Uterus (tissue), 3 donors: ENCODE measurements at regions not wholly inside any gene's neighbourhood (a gene's known extent, or its start where the extent isn't known, plus 50 kb on each side); places are given as distances from the start of the nearest gene placed in this dataset.

Experiments used
- DNase-seq, 2 donors: peaks; one replicate each; pipeline ENCODE4 v3.0.0-alpha.2; 2019 to 2020
- H3K27ac ChIP-seq, 2 donors: fragments of 200-600 bp; sonication (generic); 1 replicate in 1 of 2; 2 replicates in 1 of 2; pipeline ENCODE4 v1.5.1; 2016 to 2018
- H3K27me3 ChIP-seq, 2 donors: fragments of 200-600 bp; sonication (generic); one replicate each; pipeline ENCODE4 v1.5.1; 2018 to 2019; ENCODE audit warnings: control low read depth in 1 of 2
- H3K36me3 ChIP-seq, 2 donors: fragments of 200-600 bp; sonication (generic); one replicate each; pipeline ENCODE4 v1.5.1; 2019; ENCODE audit warnings: control low read depth in 1 of 2
- H3K4me1 ChIP-seq, 2 donors: fragments of 200-600 bp; sonication (generic); one replicate each; pipeline ENCODE4 v1.5.1; 2018 to 2019; ENCODE audit warnings: control low read depth in 1 of 2
- H3K4me3 ChIP-seq, 2 donors: fragments of 200-600 bp; sonication (generic); 1 replicate in 1 of 2; 2 replicates in 1 of 2; pipeline ENCODE4 v1.5.1; 2018 to 2019; ENCODE audit warnings: mild to moderate bottlenecking in 1 of 2
- H3K9me3 ChIP-seq, 2 donors: fragments of 200-600 bp; sonication (generic); one replicate each; pipeline ENCODE4 v1.5.1; 2019; ENCODE audit warnings: control low read depth in 1 of 2
- CTCF ChIP-seq, 4 experiments: fragments of 200-600 bp in 2 of 4; fragments of 450-650 bp in 2 of 4; sonication (generic) in 2 of 4; IDR thresholded peaks; one replicate each; pipeline ENCODE4 v1.5.1; 2016 to 2019; ENCODE audit warnings: antibody characterized with exemption in 4 of 4, mild to moderate bottlenecking in 2 of 4, moderate library complexity in 1 of 4
- POLR2A ChIP-seq, 2 donors: fragments of 450-650 bp; IDR thresholded peaks; one replicate each; pipeline ENCODE4 v1.6.1; 2016; ENCODE audit warnings: antibody characterized with exemption in 2 of 2, mild to moderate bottlenecking in 1 of 2, moderate library complexity in 1 of 2
- intact Hi-C: fragments of 100-400 bp; cut with DNase I; formaldehyde crosslinking; loops from one replicate; pipeline ENCODE4 v1.15.1; 2023; ENCODE audit warnings: low total_unique reads
- donor health status: DM: yes; HTN: yes; CAD: no.

- no peak overlapping the region for H3K4me3 ChIP-seq
- no peaks in the 10 kb centered on the region for H3K4me1 ChIP-seq
- no peaks in the 10 kb centered on the region for H3K27me3 ChIP-seq
- intact Hi-C loops, result no loop called here
- no peak for DNase-seq
- H3K27ac ChIP-seq, result no peak overlapping the region
- no peaks in the 10 kb centered on the region for H3K9me3 ChIP-seq
- no peak for TF ChIP-seq CTCF (IDR thresholded peaks at IDR 0.05)
- TF ChIP-seq POLR2A (IDR thresholded peaks at IDR 0.05), result no peak
- no peaks in the 10 kb centered on the region for H3K36me3 ChIP-seq
These were observed 542.4 kb upstream of the FAM241A start for GRCh38 chr4:111602848-111603247.

GRCh38 chr4:111605111-111605510, 540.1 kb upstream of the FAM241A start:
- intact Hi-C loops, result no loop called here
- H3K9me3 ChIP-seq, result no peaks in the 10 kb centered on the region
- H3K4me3 ChIP-seq, result no peak overlapping the region
- no peaks in the 10 kb centered on the region for H3K4me1 ChIP-seq
- TF ChIP-seq POLR2A (IDR thresholded peaks at IDR 0.05) (no peak), CTCF (IDR thresholded peaks at IDR 0.05) (no peak)
- no peaks in the 10 kb centered on the region for H3K36me3 ChIP-seq
- DNase-seq, result no peak
- H3K27ac ChIP-seq, result no peak overlapping the region
- H3K27me3 ChIP-seq, result no peaks in the 10 kb centered on the region

GRCh38 chr4:111610681-111611080, 534.6 kb upstream of the FAM241A start:
- DNase-seq, result no peak
- H3K36me3 ChIP-seq, result no peaks in the 10 kb centered on the region
- no peaks in the 10 kb centered on the region for H3K27me3 ChIP-seq
- intact Hi-C loops, result no loop called here
- no peaks in the 10 kb centered on the region for H3K4me1 ChIP-seq
- no peak overlapping the region for H3K27ac ChIP-seq
- H3K9me3 ChIP-seq, result no peaks in the 10 kb centered on the region
- TF ChIP-seq CTCF (IDR thresholded peaks at IDR 0.05) (no peak), POLR2A (IDR thresholded peaks at IDR 0.05) (no peak)
- no peak overlapping the region for H3K4me3 ChIP-seq

GRCh38 chr4:111618908-111619307, 526.3 kb upstream of the FAM241A start:
- intact Hi-C loops, result no loop called here
- H3K27ac ChIP-seq, result no peak overlapping the region
- no peaks in the 10 kb centered on the region for H3K4me1 ChIP-seq
- no peak overlapping the region for H3K4me3 ChIP-seq
- no peaks in the 10 kb centered on the region for H3K9me3 ChIP-seq
- no peaks in the 10 kb centered on the region for H3K27me3 ChIP-seq
- H3K36me3 ChIP-seq, result no peaks in the 10 kb centered on the region
- DNase-seq, result no peak
- TF ChIP-seq POLR2A (IDR thresholded peaks at IDR 0.05) (no peak), CTCF (IDR thresholded peaks at IDR 0.05) (no peak)

- peaks cover 0 to 12% of the 10 kb centered on the region in 2 donors for H3K27me3 ChIP-seq
- H3K4me1 ChIP-seq, result no peaks in the 10 kb centered on the region
- no peaks in the 10 kb centered on the region for H3K36me3 ChIP-seq
- intact Hi-C loops, result no loop called here
- TF ChIP-seq POLR2A (IDR thresholded peaks at IDR 0.05), result no peak
- no peak for TF ChIP-seq CTCF (IDR thresholded peaks at IDR 0.05)
- H3K27ac ChIP-seq, result no peak overlapping the region
- no peaks in the 10 kb centered on the region for H3K9me3 ChIP-seq
- no peak overlapping the region for H3K4me3 ChIP-seq
- no peak for DNase-seq
These were observed 516.8 kb upstream of the FAM241A start for GRCh38 chr4:111628437-111628836.
